H9 (cell line): ENCODE measurements at regions not wholly inside any gene's neighbourhood (a gene's known extent, or its start where the extent isn't known, plus 50 kb on each side); places are given as distances from the start of the nearest gene placed in this dataset.

ENCODE experiments used
- DNase-seq: peaks from one replicate; pipeline ENCODE4 v3.0.0-alpha.2; 2017
- H2AFZ ChIP-seq: one replicate; pipeline ENCODE4 v1.6.1; 2013; ENCODE audit warnings: mild to moderate bottlenecking, low read length, control low read depth, moderate library complexity
- H2AK5ac ChIP-seq: 2 replicates; pipeline ENCODE4 v1.6.1; 2013; ENCODE audit warnings: low read length, control low read depth, mixed read lengths; ENCODE audit not compliant: insufficient read length
- H2BK120ac ChIP-seq: one replicate; pipeline ENCODE4 v1.6.1; 2013; ENCODE audit warnings: low read depth, mild to moderate bottlenecking, low read length, control low read depth, inconsistent platforms; ENCODE audit not compliant: poor library complexity, severe bottlenecking
- H2BK12ac ChIP-seq: 2 replicates; pipeline ENCODE4 v1.6.1; 2013; ENCODE audit warnings: low read length, control low read depth, mixed read lengths, low read depth; ENCODE audit not compliant: insufficient read length
- H2BK15ac ChIP-seq: 2 replicates; pipeline ENCODE4 v1.6.1; 2013; ENCODE audit warnings: low read depth, low read length, control low read depth
- H2BK20ac ChIP-seq: one replicate; pipeline ENCODE4 v1.6.1; 2013; ENCODE audit warnings: low read depth, mild to moderate bottlenecking, low read length, control low read depth, inconsistent platforms; ENCODE audit not compliant: poor library complexity, severe bottlenecking
- H2BK5ac ChIP-seq: 2 replicates; pipeline ENCODE4 v1.6.1; 2013; ENCODE audit warnings: low read length, control low read depth, mixed read lengths; ENCODE audit not compliant: insufficient read length
- H3K14ac ChIP-seq: 2 replicates; pipeline ENCODE4 v1.6.1; 2013; ENCODE audit warnings: low read length, control low read depth; ENCODE audit not compliant: insufficient read depth
- H3K18ac ChIP-seq: 2 replicates; pipeline ENCODE4 v1.6.1; 2013; ENCODE audit warnings: low read depth, mild to moderate bottlenecking, mixed read lengths, low read length, control low read depth; ENCODE audit not compliant: insufficient read length
- H3K23ac ChIP-seq: 2 replicates; pipeline ENCODE4 v1.6.1; 2013; ENCODE audit warnings: low read length, control low read depth, mixed read lengths, low read depth; ENCODE audit not compliant: insufficient read length
- H3K23me2 ChIP-seq: 2 replicates; pipeline ENCODE4 v1.6.1; 2013; ENCODE audit warnings: low read depth, mild to moderate bottlenecking, mixed read lengths, low read length, control low read depth; ENCODE audit not compliant: insufficient read length, poor library complexity, severe bottlenecking
- H3K27ac ChIP-seq: 2 replicates; pipeline ENCODE4 v1.5.1; 2013; ENCODE audit warnings: low read length, control low read depth, mixed read lengths, low read depth; ENCODE audit not compliant: insufficient read length
- H3K27me3 ChIP-seq: 2 replicates; pipeline ENCODE4 v1.6.1; 2013; ENCODE audit warnings: low read length, control low read depth, inconsistent platforms; ENCODE audit not compliant: insufficient read depth
- H3K4ac ChIP-seq: 2 replicates; pipeline ENCODE4 v1.6.1; 2013; ENCODE audit warnings: low read depth, mild to moderate bottlenecking, control low read depth, inconsistent platforms, low read length, moderate library complexity
- H3K4me1 ChIP-seq: 2 replicates; pipeline ENCODE4 v1.6.1; 2013; ENCODE audit warnings: low read length, control low read depth, inconsistent platforms; ENCODE audit not compliant: insufficient read depth
- H3K4me2 ChIP-seq: 2 replicates; pipeline ENCODE4 v1.6.1; 2013; ENCODE audit warnings: low read length, control low read depth, mixed read lengths; ENCODE audit not compliant: insufficient read length, insufficient read depth
- H3K56ac ChIP-seq: 2 replicates; pipeline ENCODE4 v1.6.1; 2013; ENCODE audit warnings: low read depth, mild to moderate bottlenecking, mixed read lengths, low read length, control low read depth; ENCODE audit not compliant: insufficient read length
- H3K79me1 ChIP-seq: 2 replicates; pipeline ENCODE4 v1.6.1; 2013; ENCODE audit warnings: low read depth, mild to moderate bottlenecking, moderate library complexity, low read length, control low read depth, inconsistent platforms; ENCODE audit not compliant: insufficient read depth, poor library complexity, severe bottlenecking
- H3K79me2 ChIP-seq: 2 replicates; pipeline ENCODE4 v1.6.1; 2013; ENCODE audit warnings: low read length, control low read depth, inconsistent platforms; ENCODE audit not compliant: insufficient read depth
- H3K9ac ChIP-seq: 2 replicates; pipeline ENCODE4 v1.6.1; 2013; ENCODE audit warnings: low read length, control low read depth, mixed read lengths; ENCODE audit not compliant: insufficient read length; ENCODE audit errors: extremely low read depth
- H3K9me3 ChIP-seq: one replicate; pipeline ENCODE4 v1.6.1; 2013; ENCODE audit warnings: low read depth, low read length, inconsistent platforms; ENCODE audit not compliant: control insufficient read depth
- H3T11ph ChIP-seq: one replicate; pipeline ENCODE4 v1.6.1; 2013; ENCODE audit warnings: mild to moderate bottlenecking, low read length, control low read depth, inconsistent platforms
- H4K20me1 ChIP-seq: one replicate; pipeline ENCODE4 v1.6.1; 2013; ENCODE audit not compliant: control insufficient read depth, insufficient read length, insufficient read depth
- H4K5ac ChIP-seq: 2 replicates; pipeline ENCODE4 v1.6.1; 2013; ENCODE audit warnings: low read depth, mild to moderate bottlenecking, mixed read lengths, low read length, control low read depth; ENCODE audit not compliant: insufficient read length
- H4K8ac ChIP-seq: replicated peaks from 2 replicates; pipeline ENCODE4 v1.6.1; 2013; ENCODE audit warnings: low read length, control low read depth, mixed read lengths, low read depth; ENCODE audit not compliant: insufficient read length
- H4K91ac ChIP-seq: 2 replicates; pipeline ENCODE4 v1.6.1; 2013; ENCODE audit warnings: low read depth, mild to moderate bottlenecking, moderate library complexity, mixed read lengths, low read length, control low read depth; ENCODE audit not compliant: insufficient read length
- H3K27ac Mint-ChIP-seq, 3 experiments: 2 replicates in 2 of 3; 3 replicates in 1 of 3; pipeline ENCODE4 v1.8.0; 2020 to 2021; ENCODE audit warnings: mixed read lengths in 3 of 3, mild to moderate bottlenecking in 1 of 3, moderate library complexity in 1 of 3
- H3K27me3 Mint-ChIP-seq: 2 replicates; pipeline ENCODE4 v1.8.0; 2021; ENCODE audit warnings: low read depth, mild to moderate bottlenecking, moderate library complexity, mixed read lengths
- H3K36me3 Mint-ChIP-seq, 3 experiments: 2 replicates in 2 of 3; 3 replicates in 1 of 3; pipeline ENCODE4 v1.8.0; 2020 to 2021; ENCODE audit warnings: low read depth in 3 of 3, mixed read lengths in 3 of 3; ENCODE audit not compliant: insufficient read depth in 1 of 3
- H3K4me1 Mint-ChIP-seq, 2 experiments: 2 replicates each; pipeline ENCODE4 v1.8.0; 2020; ENCODE audit warnings: mixed read lengths in 2 of 2
- H3K4me3 Mint-ChIP-seq, 2 experiments: 2 replicates in 1 of 2; 3 replicates in 1 of 2; pipeline ENCODE4 v1.8.0; 2020 to 2021; ENCODE audit warnings: mild to moderate bottlenecking in 2 of 2, mixed read lengths in 2 of 2, moderate library complexity in 1 of 2
- H3K9me3 Mint-ChIP-seq, 2 experiments: 2 replicates in 1 of 2; 3 replicates in 1 of 2; pipeline ENCODE4 v1.8.0; 2020; ENCODE audit warnings: mild to moderate bottlenecking in 2 of 2, mixed read lengths in 2 of 2, moderate library complexity in 1 of 2
- WGBS: extraction: QIAGEN DNeasy Blood & Tissue Kit; methylation state at CpG from one replicate; pipeline ENCODE4 v1.1.7; 2013; ENCODE audit warnings: missing lambda C conversion rate, low lambda C conversion rate, mixed read lengths; ENCODE audit not compliant: insufficient read length; ENCODE audit errors: extremely low coverage; 5-methylcytosine and 5-hydroxymethylcytosine counted together
- TF ChIP-seq, protein P1 (sequence below): fragments of 200-600 bp; sonication (generic); conservative IDR thresholded peaks from 3 replicates; pipeline ENCODE4 v1.8.0; 2021; ENCODE audit warnings: antibody characterized with exemption, mild to moderate bottlenecking

DNA sequence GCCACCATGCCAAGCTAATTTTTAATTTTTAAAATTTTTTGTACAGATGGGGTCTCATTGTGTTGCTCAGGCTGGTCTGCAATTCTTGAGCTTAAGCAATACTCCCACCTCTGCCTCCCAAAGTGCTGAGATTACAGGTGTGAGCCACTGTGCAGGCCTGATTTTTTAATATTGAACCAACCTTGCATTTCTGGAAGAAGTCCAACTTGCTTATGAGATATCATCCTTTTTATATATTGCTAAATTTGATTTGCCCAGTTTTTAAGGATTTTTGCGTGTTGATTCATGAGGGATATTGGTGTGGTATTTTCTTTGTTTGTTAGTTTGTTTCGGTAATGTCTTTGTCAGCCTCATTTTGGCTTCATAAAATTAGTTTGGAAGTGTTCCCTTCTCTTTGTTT, 196.4 kb downstream of the SEC14L1 start:
- no peak overlapping the region for H3K23ac ChIP-seq
- Mint-ChIP-seq H3K27me3 (no peaks in the 10 kb centered on the region), H3K4me1 (peaks cover 5% of the 10 kb centered on the region in 2 experiments), H3K4me3 (no peak overlapping the region), H3K36me3 (peaks cover 0 to 22% (median 3%) of the 10 kb centered on the region in 3 experiments; a peak in 5 of 7 replicates), H3K27ac (no peak overlapping the region), H3K9me3 (peaks cover 2 to 4% of the 10 kb centered on the region in 2 experiments; a peak in 2 of 5 replicates)
- H2AK5ac ChIP-seq: no peak overlapping the region
- H2AFZ ChIP-seq: no peak overlapping the region
- no peak overlapping the region for H2BK12ac ChIP-seq
- no peaks in the 10 kb centered on the region for H4K20me1 ChIP-seq
- H3K18ac ChIP-seq: no peak overlapping the region
- no CpG with 5 or more reads among the region's 2 CpGs for WGBS
- TF ChIP-seq, protein P1, sequence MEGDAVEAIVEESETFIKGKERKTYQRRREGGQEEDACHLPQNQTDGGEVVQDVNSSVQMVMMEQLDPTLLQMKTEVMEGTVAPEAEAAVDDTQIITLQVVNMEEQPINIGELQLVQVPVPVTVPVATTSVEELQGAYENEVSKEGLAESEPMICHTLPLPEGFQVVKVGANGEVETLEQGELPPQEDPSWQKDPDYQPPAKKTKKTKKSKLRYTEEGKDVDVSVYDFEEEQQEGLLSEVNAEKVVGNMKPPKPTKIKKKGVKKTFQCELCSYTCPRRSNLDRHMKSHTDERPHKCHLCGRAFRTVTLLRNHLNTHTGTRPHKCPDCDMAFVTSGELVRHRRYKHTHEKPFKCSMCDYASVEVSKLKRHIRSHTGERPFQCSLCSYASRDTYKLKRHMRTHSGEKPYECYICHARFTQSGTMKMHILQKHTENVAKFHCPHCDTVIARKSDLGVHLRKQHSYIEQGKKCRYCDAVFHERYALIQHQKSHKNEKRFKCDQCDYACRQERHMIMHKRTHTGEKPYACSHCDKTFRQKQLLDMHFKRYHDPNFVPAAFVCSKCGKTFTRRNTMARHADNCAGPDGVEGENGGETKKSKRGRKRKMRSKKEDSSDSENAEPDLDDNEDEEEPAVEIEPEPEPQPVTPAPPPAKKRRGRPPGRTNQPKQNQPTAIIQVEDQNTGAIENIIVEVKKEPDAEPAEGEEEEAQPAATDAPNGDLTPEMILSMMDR: no peak
- H3K4me2 ChIP-seq: no peak overlapping the region
- H2BK120ac ChIP-seq: no peak overlapping the region
- H4K91ac ChIP-seq: no peak overlapping the region
- H3K23me2 ChIP-seq: no peaks in the 10 kb centered on the region
- no peak overlapping the region for H3K9ac ChIP-seq
- no peak overlapping the region for H2BK15ac ChIP-seq
- no peak overlapping the region for H2BK20ac ChIP-seq
- no peak overlapping the region for H2BK5ac ChIP-seq
- no peaks in the 10 kb centered on the region for H3K27me3 ChIP-seq
- H3K4me1 ChIP-seq: no peaks in the 10 kb centered on the region
- H3K56ac ChIP-seq: no peak overlapping the region
- no peak overlapping the region for H3K4ac ChIP-seq
- no peaks in the 10 kb centered on the region; the same call in 1 of the 2 replicates for H3K79me2 ChIP-seq
- H3K79me1 ChIP-seq: no peaks in the 10 kb centered on the region
- no peak overlapping the region for H4K8ac ChIP-seq
- H3K14ac ChIP-seq: no peak overlapping the region
- H3K9me3 ChIP-seq: no peaks in the 10 kb centered on the region
- H3K27ac ChIP-seq: no peak overlapping the region
- DNase-seq: no peak
- no peak overlapping the region for H4K5ac ChIP-seq
- no peak overlapping the region for H3T11ph ChIP-seq
